Right lobe of liver (tissue), 6 donors: ENCODE measurements at regions not wholly inside any gene's neighbourhood (a gene's known extent, or its start where the extent isn't known, plus 50 kb on each side); places are given as distances from the start of the nearest gene placed in this dataset.
"Not testable (repeated sequence)": the region's sequence is repeated elsewhere in the genome, so short reads cannot be mapped to it uniquely, and the experiment has no call there.

Source experiments
- ATAC-seq, 4 donors: fragments of 200-7000 bp; cut with Tn5 transposase; one replicate each; pipeline ENCODE4 v1.9.1; 2020; ENCODE audit warnings: mild to moderate bottlenecking in 4 of 4, moderate library complexity in 4 of 4
- DNase-seq, 3 donors: peaks; one replicate each; pipeline ENCODE4 v3.0.0-alpha.2; 2020
- H3K27ac ChIP-seq, 3 donors: fragments of 200-600 bp; one replicate each; pipeline ENCODE4 v1.8.0; 2022
- H3K27me3 ChIP-seq, 2 donors: fragments of 200-600 bp; one replicate each; pipeline ENCODE4 v1.8.0; 2022
- H3K36me3 ChIP-seq, 4 donors: fragments of 200-600 bp; sonication (generic) in 1 of 4; one replicate each; pipeline versions ENCODE4 v1.5.1 to v1.8.0; 2017 to 2022; ENCODE audit warnings: control low read depth in 1 of 4
- H3K4me1 ChIP-seq, 4 donors: fragments of 200-600 bp; sonication (generic) in 1 of 4; one replicate each; pipeline versions ENCODE4 v1.5.1 to v1.8.0; 2017 to 2022; ENCODE audit warnings: control low read depth in 1 of 4
- H3K4me3 ChIP-seq, 3 donors: fragments of 200-600 bp; one replicate each; pipeline ENCODE4 v1.8.0; 2022
- H3K9me3 ChIP-seq, 4 donors: fragments of 200-600 bp; sonication (generic) in 1 of 4; one replicate each; pipeline versions ENCODE4 v1.5.1 to v1.8.0; 2017 to 2022; ENCODE audit warnings: control low read depth in 1 of 4
- POLR2A ChIP-seq: fragments of 450-650 bp; IDR thresholded peaks from one replicate; pipeline ENCODE4 v1.6.1; 2017; ENCODE audit warnings: antibody characterized with exemption, mild to moderate bottlenecking
- WGBS: methylation state at CpG from one replicate; pipeline ENCODE4 v1.1.6; 2018; ENCODE audit warnings: low coverage, low lambda C conversion rate; ENCODE audit not compliant: insufficient coverage; ENCODE audit errors: missing lambda C conversion rate; 5-methylcytosine and 5-hydroxymethylcytosine counted together
- intact Hi-C, 2 donors: fragments of 100-400 bp; cut with DNase I; formaldehyde crosslinking; loops; one replicate each; pipeline versions ENCODE4 v1.11.2 to v1.14.1; 2022
- TF ChIP-seq, protein P1 (sequence below), 4 donors: fragments of 200-600 bp in 3 of 4; fragments of 450-650 bp in 1 of 4; IDR thresholded peaks; one replicate each; pipeline versions ENCODE4 v1.5.1 to v1.8.0; 2016 to 2022; ENCODE audit warnings: antibody characterized with exemption in 4 of 4, mild to moderate bottlenecking in 2 of 4
- donor health status: DM: no; HTN: yes; CAD: no.
- donor health status: DM: no; HTN: no; CAD: no.
- donor health status: DM: no; HTN: no; CAD: no.
- donor health status: DM: no; HTN: yes; CAD: no.
- donor health status: DM: no; HTN: yes; CAD: no.

DNA sequence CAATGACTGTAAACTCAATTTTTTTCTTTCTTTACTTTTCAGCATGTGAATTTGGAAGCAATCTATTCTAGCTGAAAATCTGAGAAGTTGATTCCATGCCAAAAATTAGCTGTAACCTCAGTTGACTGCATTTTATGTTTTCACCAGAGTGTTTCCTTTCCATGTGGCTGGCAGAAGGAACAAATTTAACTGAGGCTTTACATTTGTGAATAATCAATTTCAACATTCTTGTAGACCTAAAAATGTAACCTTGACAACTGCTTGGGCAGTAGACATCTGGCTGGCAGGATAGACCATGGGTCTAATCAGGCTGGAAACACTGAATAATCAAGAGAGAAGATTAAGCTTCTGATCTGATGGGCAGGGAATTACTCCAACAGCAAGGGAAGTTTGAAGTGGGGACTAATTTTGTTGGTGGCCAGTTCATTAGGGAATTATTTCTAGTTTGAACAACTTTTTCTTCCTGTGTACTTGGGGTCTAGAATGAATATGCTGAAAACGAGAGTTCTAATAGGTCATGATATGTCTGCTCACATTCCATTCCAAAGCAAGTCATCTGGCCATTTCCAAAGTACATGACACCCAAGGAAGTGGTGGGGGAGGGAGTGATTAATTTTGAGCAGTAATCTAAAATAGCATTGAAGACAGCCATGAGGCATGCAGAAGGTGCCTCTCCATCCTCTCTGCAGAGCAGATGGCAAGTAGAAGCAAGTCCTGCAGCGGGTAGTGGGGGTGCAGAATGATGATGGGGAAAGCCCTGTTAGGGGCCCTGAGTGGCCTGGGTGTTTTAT lies 68.2 kb downstream of the ATP23 start:
- no peaks in the 10 kb centered on the region for H3K27me3 ChIP-seq

DNA sequence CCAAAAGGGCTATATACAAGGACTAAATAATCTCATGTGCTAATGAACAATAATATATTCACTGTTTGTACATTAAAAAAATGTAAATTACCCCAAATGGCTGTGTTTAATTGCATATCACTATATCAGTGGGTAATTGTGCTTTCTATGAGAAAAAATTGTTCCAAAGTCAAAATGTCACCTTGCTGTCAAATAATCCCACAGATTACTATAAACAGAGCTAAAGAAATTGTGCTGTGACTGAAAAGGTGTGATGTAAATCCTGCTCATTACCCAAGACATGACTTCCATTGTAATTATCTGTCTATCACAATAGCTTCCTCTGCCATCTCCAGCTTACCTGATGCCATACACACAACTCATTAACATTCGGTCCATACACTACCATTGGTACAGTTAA lies 70.3 kb downstream of the ATP23 start:
- no peak for DNase-seq
- Histone ChIP-seq H3K27me3 (no peaks in the 10 kb centered on the region), H3K27ac (no peak overlapping the region), H3K36me3 (no peaks in the 10 kb centered on the region), H3K4me1 (no peaks in the 10 kb centered on the region), H3K9me3 (no peaks in the 10 kb centered on the region), H3K4me3 (no peak overlapping the region)
- TF ChIP-seq, protein P1, sequence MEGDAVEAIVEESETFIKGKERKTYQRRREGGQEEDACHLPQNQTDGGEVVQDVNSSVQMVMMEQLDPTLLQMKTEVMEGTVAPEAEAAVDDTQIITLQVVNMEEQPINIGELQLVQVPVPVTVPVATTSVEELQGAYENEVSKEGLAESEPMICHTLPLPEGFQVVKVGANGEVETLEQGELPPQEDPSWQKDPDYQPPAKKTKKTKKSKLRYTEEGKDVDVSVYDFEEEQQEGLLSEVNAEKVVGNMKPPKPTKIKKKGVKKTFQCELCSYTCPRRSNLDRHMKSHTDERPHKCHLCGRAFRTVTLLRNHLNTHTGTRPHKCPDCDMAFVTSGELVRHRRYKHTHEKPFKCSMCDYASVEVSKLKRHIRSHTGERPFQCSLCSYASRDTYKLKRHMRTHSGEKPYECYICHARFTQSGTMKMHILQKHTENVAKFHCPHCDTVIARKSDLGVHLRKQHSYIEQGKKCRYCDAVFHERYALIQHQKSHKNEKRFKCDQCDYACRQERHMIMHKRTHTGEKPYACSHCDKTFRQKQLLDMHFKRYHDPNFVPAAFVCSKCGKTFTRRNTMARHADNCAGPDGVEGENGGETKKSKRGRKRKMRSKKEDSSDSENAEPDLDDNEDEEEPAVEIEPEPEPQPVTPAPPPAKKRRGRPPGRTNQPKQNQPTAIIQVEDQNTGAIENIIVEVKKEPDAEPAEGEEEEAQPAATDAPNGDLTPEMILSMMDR (IDR thresholded peaks at IDR 0.05), result no peak
- no peak for TF ChIP-seq POLR2A
- 21% methylated on average over 1 of the region's 1 CpG for WGBS
- no peak for ATAC-seq
- intact Hi-C loops, result no loop called here

More for the DNA sequence above, 68.2 kb downstream of the ATP23 start:
- Histone ChIP-seq H3K9me3 (no peaks in the 10 kb centered on the region), H3K4me3 (no peak overlapping the region), H3K27ac (no peak overlapping the region), H3K4me1 (no peaks in the 10 kb centered on the region), H3K36me3 (no peaks in the 10 kb centered on the region)
- ATAC-seq, result no peak
- no peak for DNase-seq
- TF ChIP-seq, protein P1 (IDR thresholded peaks at IDR 0.05), result no peak
- no peak for TF ChIP-seq POLR2A
- 54% methylated on average over 2 of the region's 2 CpGs for WGBS
- intact Hi-C loops, result no loop called here

DNA sequence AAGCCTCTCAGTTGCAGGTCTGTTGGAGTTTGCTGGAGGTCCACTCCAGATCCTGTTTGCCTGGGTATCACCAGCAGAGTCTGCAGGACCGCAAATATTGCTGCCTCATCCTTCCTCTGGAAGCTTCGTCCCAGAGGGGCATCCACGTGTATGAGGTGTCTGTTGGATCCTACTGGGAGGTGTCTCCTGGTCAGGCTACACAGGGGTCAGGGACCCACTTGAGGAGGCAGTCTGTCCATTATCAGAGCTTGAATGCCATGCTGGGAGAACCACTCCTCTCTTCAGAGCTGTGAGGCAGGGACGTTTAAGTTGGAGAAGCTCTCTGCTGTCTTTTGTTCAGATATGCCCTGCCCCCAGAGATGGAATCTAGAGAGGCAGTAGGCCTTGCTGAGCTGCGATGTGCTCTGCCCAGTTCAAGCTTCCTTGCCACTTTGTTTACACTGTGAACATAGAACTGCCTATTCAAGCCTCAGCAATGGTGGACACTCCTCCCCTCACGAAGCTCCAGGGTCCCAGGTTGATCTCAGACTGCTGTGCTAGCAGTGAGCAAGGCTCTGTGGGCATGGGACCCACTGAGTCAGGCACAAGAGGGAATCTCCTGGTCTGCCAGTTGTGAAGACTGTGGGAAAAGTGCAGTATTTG lies 81.1 kb downstream of the ATP23 start:
- H3K4me3 ChIP-seq, intact Hi-C loops, ATAC-seq, H3K9me3 ChIP-seq, H3K27ac ChIP-seq, H3K27me3 ChIP-seq, DNase-seq, H3K4me1 ChIP-seq, H3K36me3 ChIP-seq: not testable (repeated sequence)
- 86% methylated on average over 1 of the region's 6 CpGs for WGBS

DNA sequence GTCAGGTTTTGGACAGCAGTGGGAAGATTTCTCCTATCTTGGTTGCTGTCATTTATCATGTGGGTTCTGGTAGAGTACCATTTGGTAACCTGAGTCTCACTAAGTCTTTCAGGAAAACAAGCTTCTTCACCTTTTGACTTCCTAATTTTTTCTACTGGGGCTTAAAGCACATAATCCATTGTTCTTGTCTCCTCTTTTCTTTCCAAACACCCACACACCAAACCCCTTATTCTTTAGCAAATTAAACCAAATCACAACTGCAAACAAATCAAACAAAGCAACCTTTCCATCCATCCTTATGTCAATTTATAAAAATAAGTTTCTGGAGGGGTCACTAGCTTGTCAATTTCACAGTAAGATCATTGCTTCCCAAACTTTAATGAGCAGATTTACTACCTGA lies 84.1 kb downstream of the ATP23 start:
- H3K9me3 ChIP-seq, result no peaks in the 10 kb centered on the region
- DNase-seq (no peak), ATAC-seq (no peak)
- no peak for TF ChIP-seq POLR2A
- TF ChIP-seq, protein P1 (IDR thresholded peaks at IDR 0.05), result no peak
- H3K36me3 ChIP-seq, result no peaks in the 10 kb centered on the region
- no peaks in the 10 kb centered on the region for H3K27me3 ChIP-seq
- no peak overlapping the region for H3K27ac ChIP-seq
- H3K4me3 ChIP-seq, result no peak overlapping the region
- H3K4me1 ChIP-seq, result no peaks in the 10 kb centered on the region
- intact Hi-C loops, result no loop called here

DNA sequence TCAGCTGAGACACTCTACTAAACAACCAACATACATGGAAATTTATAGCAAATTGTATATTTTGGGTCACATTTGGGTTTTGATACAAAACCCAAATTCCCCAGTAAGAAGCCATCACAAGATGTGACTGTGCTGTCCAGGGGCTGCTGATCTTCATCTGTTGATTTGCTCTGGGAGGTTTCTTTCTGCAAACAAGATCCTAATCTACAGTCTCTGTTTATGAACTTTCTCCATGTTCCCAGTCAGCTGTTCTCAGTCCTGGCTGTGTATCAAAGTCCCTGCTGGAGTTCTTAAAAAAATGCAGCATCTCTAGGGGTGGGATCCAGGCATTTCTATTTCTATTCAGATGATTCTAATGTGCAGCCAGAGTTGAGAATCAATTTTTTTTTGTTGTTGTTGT lies 85.1 kb downstream of the ATP23 start:
- no peak overlapping the region for H3K27ac ChIP-seq
- intact Hi-C loops, result no loop called here
- DNase-seq, result no peak

More for the DNA sequence above, 85.1 kb downstream of the ATP23 start:
- Histone ChIP-seq H3K9me3 (no peaks in the 10 kb centered on the region), H3K36me3 (no peaks in the 10 kb centered on the region), H3K27me3 (no peaks in the 10 kb centered on the region), H3K4me1 (no peaks in the 10 kb centered on the region), H3K4me3 (no peak overlapping the region)
- no peak for TF ChIP-seq POLR2A
- TF ChIP-seq, protein P1 (IDR thresholded peaks at IDR 0.05), result no peak
- no peak for ATAC-seq
